ENCODE measurements at regions not wholly inside any gene's neighbourhood (a gene's known extent, or its start where the extent isn't known, plus 50 kb on each side); places are given as distances from the start of the nearest gene placed in this dataset.

GRCh38 chr1:62995173-62995572 is 211.2 kb downstream of the ATG4C start:
- DNase-seq (no peak), ATAC-seq (ENCODE audit: low read depth) (no peak)
- Histone ChIP-seq H3K79me2 (ENCODE audit: control insufficient read depth, insufficient read depth, low read length) (no peaks in the 10 kb centered on the region), H3K4me1 (ENCODE audit: control insufficient read depth in 2 of 2, insufficient read depth in 2 of 2, low read length in 2 of 2) (no peaks in the 10 kb centered on the region), H3K4me3 (ENCODE audit: control extremely low read depth in 1 of 5, extremely low read depth in 1 of 5, insufficient read depth in 1 of 5, low read depth in 2 of 5, low read length in 4 of 5) (no peak overlapping the region), H2AFZ (ENCODE audit: insufficient read depth, low read depth, low read length, poor library complexity, severe bottlenecking) (no peak overlapping the region), H4K20me1 (ENCODE audit: control insufficient read depth, insufficient read depth, low read length, poor library complexity, severe bottlenecking) (no peaks in the 10 kb centered on the region), H3K27me3 (replicated peaks in 1 of 4; ENCODE audit: control extremely low read depth in 1 of 4, control insufficient read depth in 3 of 4, insufficient read depth in 4 of 4, low read length in 3 of 4) (peaks cover 0 to 4% (median 1%) of the 10 kb centered on the region in 4 experiments), H3K4me2 (replicated peaks; ENCODE audit: low read depth, low read length, poor library complexity, severe bottlenecking) (no peak overlapping the region), H3K36me3 (replicated peaks in 1 of 2; ENCODE audit: control extremely low read depth in 1 of 2, control insufficient read depth in 1 of 2, extremely low read depth in 1 of 2, insufficient read depth in 2 of 2, low read length in 1 of 2) (no peaks in the 10 kb centered on the region), H3K9ac (ENCODE audit: low read length) (no peak overlapping the region), H3K27ac (ENCODE audit: low read length in 2 of 2) (no peak overlapping the region), H3K9me3 (ENCODE audit: control extremely low read depth in 1 of 3, control insufficient read depth in 2 of 3, insufficient read depth in 1 of 3, low read length in 2 of 3) (no peaks in the 10 kb centered on the region)
- Mint-ChIP-seq H3K27me3 (peaks cover 28% of the 10 kb centered on the region), H3K9me3 (ENCODE audit: insufficient read depth) (no peaks in the 10 kb centered on the region), H3K27ac (no peak overlapping the region), H3K4me3 (no peak overlapping the region), H3K4me1 (no peaks in the 10 kb centered on the region)
- CTCF ChIA-PET, result no interaction called here
- WGBS (ENCODE audit: insufficient coverage), result 98% methylated on average over 2 of the region's 4 CpGs
- intact Hi-C loops (cut with micrococcal nuclease), result no loop called here
- TF ChIP-seq EZH2 (IDR thresholded peaks at IDR 0.05; ENCODE audit: borderline replicate concordance, insufficient read depth, low read depth, low read length, poor library complexity, severe bottlenecking) (no peak), CTCF (IDR thresholded peaks at IDR 0.05) (no peak)
- POLR2A ChIA-PET, result no interaction called here

GRCh38 chr1:62997884-62998283 is 214.0 kb downstream of the ATG4C start:
- H3K27ac ChIP-seq (ENCODE audit: low read length in 2 of 2), result no peak overlapping the region
- no peaks in the 10 kb centered on the region for H3K4me1 ChIP-seq (ENCODE audit: control insufficient read depth in 2 of 2, insufficient read depth in 2 of 2, low read length in 2 of 2)
- no peak overlapping the region for H3K9ac ChIP-seq (ENCODE audit: low read length)
- H3K4me2 ChIP-seq (replicated peaks; ENCODE audit: low read depth, low read length, poor library complexity, severe bottlenecking), result no peak overlapping the region
- ATAC-seq (ENCODE audit: low read depth) (no peak), DNase-seq (no peak)
- intact Hi-C loops (cut with micrococcal nuclease), result no loop called here
- no peaks in the 10 kb centered on the region for H3K79me2 ChIP-seq (ENCODE audit: control insufficient read depth, insufficient read depth, low read length)
- no peak overlapping the region for H3K4me3 Mint-ChIP-seq
- no peaks in the 10 kb centered on the region for H3K9me3 ChIP-seq (ENCODE audit: control extremely low read depth in 1 of 3, control insufficient read depth in 2 of 3, insufficient read depth in 1 of 3, low read length in 2 of 3)
- ChIA-PET CTCF (no interaction called here), POLR2A (no interaction called here)
- no peaks in the 10 kb centered on the region for H4K20me1 ChIP-seq (ENCODE audit: control insufficient read depth, insufficient read depth, low read length, poor library complexity, severe bottlenecking)
- TF ChIP-seq CTCF (IDR thresholded peaks at IDR 0.05) (no peak), EZH2 (IDR thresholded peaks at IDR 0.05; ENCODE audit: borderline replicate concordance, insufficient read depth, low read depth, low read length, poor library complexity, severe bottlenecking) (no peak)
- 100% methylated on average over 3 of the region's 5 CpGs for WGBS (ENCODE audit: insufficient coverage)
- H3K4me3 ChIP-seq (ENCODE audit: control extremely low read depth in 1 of 5, extremely low read depth in 1 of 5, insufficient read depth in 1 of 5, low read depth in 2 of 5, low read length in 4 of 5), result no peak overlapping the region
- H3K27me3 ChIP-seq (replicated peaks in 1 of 4; ENCODE audit: control extremely low read depth in 1 of 4, control insufficient read depth in 3 of 4, insufficient read depth in 4 of 4, low read length in 3 of 4), result peaks cover 0 to 4% (median under 1%) of the 10 kb centered on the region in 4 experiments
- H2AFZ ChIP-seq (ENCODE audit: insufficient read depth, low read depth, low read length, poor library complexity, severe bottlenecking), result no peak overlapping the region
- H3K9me3 Mint-ChIP-seq (ENCODE audit: insufficient read depth), result no peaks in the 10 kb centered on the region
- no peaks in the 10 kb centered on the region for H3K4me1 Mint-ChIP-seq
- peaks cover 18% of the 10 kb centered on the region for H3K27me3 Mint-ChIP-seq
- H3K27ac Mint-ChIP-seq, result no peak overlapping the region
- H3K36me3 ChIP-seq (replicated peaks in 1 of 2; ENCODE audit: control extremely low read depth in 1 of 2, control insufficient read depth in 1 of 2, extremely low read depth in 1 of 2, insufficient read depth in 2 of 2, low read length in 1 of 2), result no peaks in the 10 kb centered on the region

All from B cell (primary cell).